ENCODE measurements at regions not wholly inside any gene's neighbourhood (a gene's known extent, or its start where the extent isn't known, plus 50 kb on each side); places are given as distances from the start of the nearest gene placed in this dataset.
"Not testable (repeated sequence)": the region's sequence is repeated elsewhere in the genome, so short reads cannot be mapped to it uniquely, and the experiment has no call there.

GRCh38 chr5:68020461-68020969 is 195.0 kb upstream of the PIK3R1 start:
- not testable (repeated sequence) for DNase-seq

- DNase-seq, result no peak
Measured at GRCh38 chr5:68015381-68016302, 199.9 kb upstream of the PIK3R1 start.

GRCh38 chr5:68012831-68013230 is 202.7 kb upstream of the PIK3R1 start:
- DNase-seq, result no peak

- DNase-seq, result peak in 2 of 3 donors; percentile 36 to 47
Measured at GRCh38 chr5:68012429-68012828, 203.1 kb upstream of the PIK3R1 start.

GRCh38 chr5:68011801-68012200 is 203.8 kb upstream of the PIK3R1 start:
- no peak for DNase-seq

- no peak for DNase-seq
Measured at GRCh38 chr5:68011259-68011760, 204.2 kb upstream of the PIK3R1 start.

- no peak for DNase-seq
Measured at GRCh38 chr5:68010740-68011139, 204.8 kb upstream of the PIK3R1 start.

- peak; percentile 69 to 79 (median 74) for DNase-seq
Measured at GRCh38 chr5:68007451-68007850, 208.1 kb upstream of the PIK3R1 start.

- DNase-seq, result peak; percentile 78 to 91 (median 85)
Measured at GRCh38 chr5:68002836-68003235, 212.7 kb upstream of the PIK3R1 start.

- DNase-seq, result no peak
Measured at GRCh38 chr5:68000805-68001204, 214.8 kb upstream of the PIK3R1 start.

GRCh38 chr5:67999391-67999790 is 216.2 kb upstream of the PIK3R1 start:
- DNase-seq, result no peak

- peak; percentile 94 to 98 (median 96) for DNase-seq
Measured at GRCh38 chr5:67998709-67999261, 216.8 kb upstream of the PIK3R1 start.

GRCh38 chr5:67997892-67998457 is 217.6 kb upstream of the PIK3R1 start:
- no peak for DNase-seq

- no peak for DNase-seq
Measured at GRCh38 chr5:67997148-67997547, 218.4 kb upstream of the PIK3R1 start.

GRCh38 chr5:67996596-67996995 is 219.0 kb upstream of the PIK3R1 start:
- no peak for DNase-seq

GRCh38 chr5:67992923-67993322 is 222.6 kb upstream of the PIK3R1 start:
- no peak for DNase-seq

- DNase-seq, result peak; percentile 60 to 75 (median 62)
Measured at GRCh38 chr5:67989456-67989855, 226.1 kb upstream of the PIK3R1 start.

GRCh38 chr5:67986761-67987160 is 228.8 kb upstream of the PIK3R1 start:
- no peak for DNase-seq

GRCh38 chr5:67985686-67986387 is 229.7 kb upstream of the PIK3R1 start:
- no peak for DNase-seq

GRCh38 chr5:67984546-67984945 is 231.0 kb upstream of the PIK3R1 start:
- peak; percentile 28 to 37 (median 33) for DNase-seq

- DNase-seq, result peak; percentile 75 to 93 (median 85)
Measured at GRCh38 chr5:67983251-67984110, 232.1 kb upstream of the PIK3R1 start.

- DNase-seq, result not testable (repeated sequence)
Measured at GRCh38 chr5:67982160-67982559, 233.4 kb upstream of the PIK3R1 start.

All from suppressor macrophage treated with lipopolysaccharide for 1 hour (primary cell).